HG02763 (cell line): ENCODE measurements at regions not wholly inside any gene's neighbourhood (a gene's known extent, or its start where the extent isn't known, plus 50 kb on each side); places are given as distances from the start of the nearest gene placed in this dataset.

Experiments used
- ATAC-seq: cut with Tn5 transposase; IDR thresholded peaks from one replicate; pipeline ENCODE4 v1.9.1; 2021; ENCODE audit warnings: mild to moderate bottlenecking, moderate library complexity; ENCODE audit not compliant: unreplicated experiment

- ATAC-seq = no peak
Measured at GRCh38 chr3:170734043-170734734, 135.8 kb downstream of the RPL22L1 start.

- ATAC-seq = no peak
Measured at GRCh38 chr3:170732660-170733245, 137.2 kb downstream of the RPL22L1 start.

- no peak for ATAC-seq
Measured at GRCh38 chr3:170731281-170731680, 138.7 kb downstream of the RPL22L1 start.

- no peak for ATAC-seq
Measured at GRCh38 chr3:170730071-170730812, 139.8 kb downstream of the RPL22L1 start.

GRCh38 chr3:170728181-170728580 is 141.8 kb downstream of the RPL22L1 start:
- ATAC-seq = no peak

GRCh38 chr3:170727754-170728153 is 141.9 kb upstream of the SLC7A14 start:
- ATAC-seq = no peak

GRCh38 chr3:170726976-170727661 is 141.2 kb upstream of the SLC7A14 start:
- no peak for ATAC-seq

- ATAC-seq = no peak
Measured at GRCh38 chr3:170725285-170725731, 139.4 kb upstream of the SLC7A14 start.

GRCh38 chr3:170724599-170725280 is 138.9 kb upstream of the SLC7A14 start:
- ATAC-seq = no peak

- no peak for ATAC-seq
Measured at GRCh38 chr3:170723241-170723640, 137.4 kb upstream of the SLC7A14 start.

GRCh38 chr3:170721563-170721962 is 135.7 kb upstream of the SLC7A14 start:
- no peak for ATAC-seq

GRCh38 chr3:170719300-170719699 is 133.4 kb upstream of the SLC7A14 start:
- ATAC-seq = no peak

- ATAC-seq = no peak
Measured at GRCh38 chr3:170718848-170719247, 133.0 kb upstream of the SLC7A14 start.

- no peak for ATAC-seq
Measured at GRCh38 chr3:170717410-170718402, 131.8 kb upstream of the SLC7A14 start.

- no peak for ATAC-seq
Measured at GRCh38 chr3:170716172-170716805, 130.4 kb upstream of the SLC7A14 start.

- no peak for ATAC-seq
Measured at GRCh38 chr3:170714562-170715535, 129.0 kb upstream of the SLC7A14 start.

GRCh38 chr3:170714122-170714521 is 128.2 kb upstream of the SLC7A14 start:
- no peak for ATAC-seq

- no peak for ATAC-seq
Measured at GRCh38 chr3:170713653-170714052, 127.8 kb upstream of the SLC7A14 start.
